GM23248 (cell line): ENCODE measurements at regions not wholly inside any gene's neighbourhood (a gene's known extent, or its start where the extent isn't known, plus 50 kb on each side); places are given as distances from the start of the nearest gene placed in this dataset.

Experiments used
- DNase-seq: peaks from one replicate; pipeline ENCODE4 v3.0.0-alpha.2; 2015
- H2AFZ ChIP-seq: fragments of 200-600 bp; sonication (generic); 2 replicates; pipeline ENCODE4 v1.6.1; 2016; ENCODE audit warnings: antibody characterized with exemption
- H3F3A ChIP-seq: fragments of 200-600 bp; sonication (generic); 2 replicates; pipeline ENCODE4 v1.6.1; 2016; ENCODE audit warnings: mild to moderate bottlenecking, antibody characterized with exemption, mixed run types; ENCODE audit not compliant: insufficient read depth
- H3K27ac ChIP-seq: fragments of 200-600 bp; sonication (generic); 2 replicates; pipeline ENCODE4 v1.5.1; 2016; ENCODE audit warnings: mild to moderate bottlenecking
- H3K27me3 ChIP-seq: fragments of 200-600 bp; sonication (generic); replicated peaks from 2 replicates; pipeline ENCODE4 v1.6.1; 2016; ENCODE audit warnings: mild to moderate bottlenecking; ENCODE audit not compliant: insufficient read depth
- H3K36me3 ChIP-seq: fragments of 200-600 bp; sonication (generic); 2 replicates; pipeline ENCODE4 v1.6.1; 2016; ENCODE audit warnings: low read depth, mild to moderate bottlenecking
- H3K4me1 ChIP-seq: fragments of 200-600 bp; sonication (generic); 2 replicates; pipeline ENCODE4 v1.6.1; 2016; ENCODE audit warnings: mild to moderate bottlenecking; ENCODE audit not compliant: insufficient read depth
- H3K4me2 ChIP-seq: fragments of 200-600 bp; sonication (generic); one replicate; pipeline ENCODE4 v1.6.1; 2016; ENCODE audit warnings: mild to moderate bottlenecking; ENCODE audit not compliant: unreplicated experiment
- H3K4me3 ChIP-seq: fragments of 200-600 bp; sonication (generic); 2 replicates; pipeline ENCODE4 v1.5.1; 2016; ENCODE audit warnings: mild to moderate bottlenecking
- H3K79me2 ChIP-seq: fragments of 200-600 bp; sonication (generic); 2 replicates; pipeline ENCODE4 v1.6.1; 2016; ENCODE audit warnings: mild to moderate bottlenecking; ENCODE audit not compliant: insufficient read depth
- H3K9ac ChIP-seq: fragments of 200-600 bp; sonication (generic); 2 replicates; pipeline ENCODE4 v1.6.1; 2016; ENCODE audit warnings: mild to moderate bottlenecking
- H3K9me2 ChIP-seq: fragments of 200-600 bp; sonication (generic); 2 replicates; pipeline ENCODE4 v1.6.1; 2016; ENCODE audit warnings: mixed run types, mild to moderate bottlenecking, moderate library complexity; ENCODE audit not compliant: insufficient read depth
- H3K9me3 ChIP-seq: fragments of 200-600 bp; sonication (generic); one replicate; pipeline ENCODE4 v1.6.1; 2017; ENCODE audit warnings: low read depth
- H4K20me1 ChIP-seq: fragments of 200-600 bp; sonication (generic); 2 replicates; pipeline ENCODE4 v1.6.0; 2016; ENCODE audit not compliant: insufficient read depth
- EZH2 ChIP-seq: fragments of 200-600 bp; sonication (generic); IDR thresholded peaks from 2 replicates; pipeline ENCODE4 v1.6.1; 2018; ENCODE audit warnings: antibody characterized with exemption, mild to moderate bottlenecking; ENCODE audit not compliant: insufficient read depth, poor library complexity, severe bottlenecking
- EZH2phosphoT487 ChIP-seq: fragments of 200-600 bp; sonication (generic); IDR thresholded peaks from 2 replicates; pipeline ENCODE4 v1.6.1; 2018; ENCODE audit warnings: antibody characterized with exemption, moderate library complexity, mild to moderate bottlenecking, low read depth; ENCODE audit not compliant: insufficient read depth
- WGBS, 2 experiments: methylation state at CpG; one replicate each; pipeline ENCODE4 v1.1.6; 2015 to 2017; ENCODE audit warnings: low lambda C conversion rate in 2 of 2, low coverage in 1 of 2; ENCODE audit errors: missing lambda C conversion rate in 2 of 2; 5-methylcytosine and 5-hydroxymethylcytosine counted together
- in situ Hi-C: fragments of 300-500 bp; cut with MboI; formaldehyde crosslinking; loops from 2 replicates; pipeline ENCODE4 v1.15.0; 2020

DNA sequence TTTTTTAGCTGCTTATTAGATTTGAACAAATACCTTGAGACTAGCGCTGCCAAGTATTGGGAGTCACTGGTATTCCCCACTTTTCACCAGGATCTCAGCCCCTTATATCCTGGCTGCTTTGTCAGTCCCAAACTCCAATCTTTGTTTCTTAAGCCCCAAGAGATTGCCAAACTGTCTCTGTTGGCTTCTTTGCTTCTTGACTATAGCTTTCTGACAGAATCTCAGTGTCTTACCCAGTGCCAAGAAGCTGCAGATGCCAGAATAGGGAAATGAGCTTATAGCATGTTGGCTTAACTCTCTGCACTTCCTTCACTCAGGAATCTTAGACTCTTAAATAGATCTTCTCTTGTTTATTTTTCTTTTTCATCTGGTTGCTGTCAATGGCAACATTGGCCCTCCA lies 297.5 kb upstream of the DCAF8L1 start:
- DNase-seq = no peak
- Histone ChIP-seq H3K9me2 (no peaks in the 10 kb centered on the region), H3K4me2 (no peak overlapping the region), H3K9me3 (no peaks in the 10 kb centered on the region), H3K27me3 (no peaks in the 10 kb centered on the region), H3K4me1 (no peaks in the 10 kb centered on the region), H3K27ac (no peak overlapping the region), H3K79me2 (no peaks in the 10 kb centered on the region), H3K36me3 (no peaks in the 10 kb centered on the region), H3K9ac (no peak overlapping the region), H3F3A (no peaks in the 10 kb centered on the region), H3K4me3 (no peak overlapping the region), H2AFZ (no peak overlapping the region), H4K20me1 (no peaks in the 10 kb centered on the region)
- in situ Hi-C loops = no loop called here
- TF ChIP-seq EZH2 (no peak), EZH2phosphoT487 (no peak)
- 42% methylated on average over 1 of the region's 1 CpG; no CpG with 5 or more reads in 1 of the 2 experiments for WGBS, 2 experiments

DNA sequence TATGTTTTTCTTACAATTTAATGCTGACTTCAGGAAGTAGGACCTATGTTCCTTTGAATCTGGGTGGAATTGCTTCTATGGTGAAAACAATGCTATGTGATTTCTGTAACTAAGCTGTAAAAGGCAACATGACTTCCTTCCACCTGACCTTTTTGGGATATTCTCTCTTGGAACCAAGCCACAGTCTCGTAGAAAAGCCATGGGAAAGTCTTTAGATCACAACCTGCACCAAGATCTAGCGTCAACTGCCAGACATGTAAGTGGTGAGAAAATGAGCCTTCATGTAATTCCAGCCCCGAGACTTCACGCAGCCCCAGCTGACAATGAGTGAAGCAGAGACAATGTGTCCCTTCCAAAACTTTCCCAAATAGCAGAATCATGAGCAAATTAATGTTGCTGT lies 297.0 kb upstream of the DCAF8L1 start:
- Histone ChIP-seq H3K27ac (no peak overlapping the region), H3K4me1 (no peaks in the 10 kb centered on the region), H3K27me3 (no peaks in the 10 kb centered on the region), H3K9ac (no peak overlapping the region), H2AFZ (no peak overlapping the region), H4K20me1 (no peaks in the 10 kb centered on the region), H3K9me3 (no peaks in the 10 kb centered on the region), H3K4me3 (no peak overlapping the region), H3K79me2 (no peaks in the 10 kb centered on the region), H3K36me3 (no peaks in the 10 kb centered on the region), H3K4me2 (no peak overlapping the region), H3F3A (no peaks in the 10 kb centered on the region), H3K9me2 (no peaks in the 10 kb centered on the region)
- DNase-seq = no peak
- in situ Hi-C loops = no loop called here
- 2 to 3% methylated on average over 4 of the region's 4 CpGs for WGBS, 2 experiments
- TF ChIP-seq EZH2phosphoT487 = no peak
- no peak for TF ChIP-seq EZH2

DNA sequence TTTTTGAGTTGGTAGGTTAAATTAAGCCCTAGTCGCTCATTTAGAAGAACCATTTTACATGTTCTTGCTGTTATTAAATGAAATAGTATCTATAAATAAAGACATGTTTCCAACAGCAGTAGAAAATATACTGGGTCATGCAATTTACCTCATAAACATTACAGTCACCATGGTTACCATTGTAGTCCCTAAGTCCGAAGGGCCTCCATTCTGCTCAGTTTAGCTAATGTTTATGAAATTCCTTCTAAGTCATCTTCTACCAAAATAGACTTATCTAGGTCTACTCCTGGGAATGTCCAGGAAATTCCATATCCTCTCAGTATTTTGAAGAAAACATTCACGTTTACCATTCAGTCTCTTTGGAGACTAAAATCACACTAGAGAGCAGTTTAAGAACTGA lies 292.5 kb upstream of the DCAF8L1 start:
- no peaks in the 10 kb centered on the region for H3K36me3 ChIP-seq
- 10 to 14% methylated on average over 3 of the region's 3 CpGs for WGBS, 2 experiments
- in situ Hi-C loops = no loop called here
- no peaks in the 10 kb centered on the region for H3K9me2 ChIP-seq
- H3K27me3 ChIP-seq = no peaks in the 10 kb centered on the region
- H3K9ac ChIP-seq = no peak overlapping the region
- H3K4me1 ChIP-seq = no peaks in the 10 kb centered on the region
- no peak for DNase-seq
- H3K79me2 ChIP-seq = no peaks in the 10 kb centered on the region
- H3K9me3 ChIP-seq = no peaks in the 10 kb centered on the region
- no peaks in the 10 kb centered on the region for H3F3A ChIP-seq
- TF ChIP-seq EZH2 = no peak
- TF ChIP-seq EZH2phosphoT487 = no peak
- H3K4me3 ChIP-seq = no peak overlapping the region
- no peaks in the 10 kb centered on the region for H4K20me1 ChIP-seq
- H3K4me2 ChIP-seq = no peak overlapping the region
- H2AFZ ChIP-seq = no peak overlapping the region
- H3K27ac ChIP-seq = no peak overlapping the region

DNA sequence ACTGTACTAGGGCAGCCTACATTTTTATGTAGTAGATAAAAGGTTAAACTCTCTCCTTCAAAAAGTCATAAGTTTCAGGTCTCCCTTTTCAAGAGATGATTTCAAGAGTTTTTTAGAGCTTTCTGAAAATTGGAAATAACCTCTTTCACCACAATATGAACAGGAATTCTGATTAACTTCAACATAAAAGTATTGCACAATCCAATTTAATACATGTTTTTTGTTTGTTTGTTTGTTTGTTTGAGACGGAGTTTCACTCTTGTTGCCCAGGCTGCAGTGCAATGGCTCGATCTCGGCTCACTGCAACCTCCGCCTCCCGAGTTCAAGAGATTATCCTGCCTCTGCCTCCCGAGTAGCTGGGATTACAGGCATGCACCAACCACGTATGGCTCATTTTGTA lies 265.4 kb upstream of the DCAF8L1 start:
- in situ Hi-C loops = no loop called here
- TF ChIP-seq EZH2 (no peak), EZH2phosphoT487 (no peak)

DNA sequence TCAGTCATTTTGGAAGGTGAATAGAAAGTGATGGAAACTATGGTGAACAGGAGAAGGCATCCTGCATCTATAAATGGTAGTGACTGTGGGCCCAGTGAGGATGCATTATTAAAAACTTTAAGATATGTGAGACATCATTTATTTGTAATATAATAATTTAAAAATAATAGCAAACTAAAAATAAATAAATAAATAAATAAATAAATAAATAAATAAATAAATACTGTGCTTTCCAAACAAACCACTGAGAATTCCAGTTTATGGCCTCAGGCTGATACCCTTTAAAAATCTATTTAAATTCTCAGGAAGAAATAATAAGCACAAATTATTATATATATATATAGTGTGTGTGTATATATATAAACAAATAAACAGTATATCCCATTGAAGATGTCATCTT lies 248.0 kb upstream of the DCAF8L1 start:
- DNase-seq = no peak
- no peaks in the 10 kb centered on the region for H3K4me1 ChIP-seq
- H3K4me2 ChIP-seq = no peak overlapping the region
- no peaks in the 10 kb centered on the region for H3K27me3 ChIP-seq
- no peaks in the 10 kb centered on the region for H3K79me2 ChIP-seq
- H4K20me1 ChIP-seq = no peaks in the 10 kb centered on the region
- H3K27ac ChIP-seq = no peak overlapping the region
- H3K9ac ChIP-seq = no peak overlapping the region
- no peaks in the 10 kb centered on the region for H3K9me3 ChIP-seq
- H3K4me3 ChIP-seq = no peak overlapping the region
- H2AFZ ChIP-seq = no peak overlapping the region
- no peaks in the 10 kb centered on the region for H3F3A ChIP-seq
- H3K9me2 ChIP-seq = no peaks in the 10 kb centered on the region
- TF ChIP-seq EZH2 = no peak
- no peak for TF ChIP-seq EZH2phosphoT487
- H3K36me3 ChIP-seq = no peaks in the 10 kb centered on the region
- in situ Hi-C loops = no loop called here

More for the DNA sequence above, 265.4 kb upstream of the DCAF8L1 start:
- H3F3A ChIP-seq = no peaks in the 10 kb centered on the region
- no peaks in the 10 kb centered on the region for H4K20me1 ChIP-seq
- H3K36me3 ChIP-seq = no peaks in the 10 kb centered on the region
- no peak overlapping the region for H3K27ac ChIP-seq
- H3K4me1 ChIP-seq = no peaks in the 10 kb centered on the region
- no peak overlapping the region for H3K4me3 ChIP-seq
- no peak overlapping the region for H3K9ac ChIP-seq
- H3K4me2 ChIP-seq = no peak overlapping the region
- H3K79me2 ChIP-seq = no peaks in the 10 kb centered on the region
- WGBS, 2 experiments = 56 to 62% methylated on average over 7 of the region's 7 CpGs
- H3K9me2 ChIP-seq = no peaks in the 10 kb centered on the region
- H3K9me3 ChIP-seq = no peaks in the 10 kb centered on the region
- no peak overlapping the region for H2AFZ ChIP-seq
- no peak for DNase-seq
- H3K27me3 ChIP-seq = no peaks in the 10 kb centered on the region
